SU-DHL-6 (cell line): ENCODE measurements at regions not wholly inside any gene's neighbourhood (a gene's known extent, or its start where the extent isn't known, plus 50 kb on each side); places are given as distances from the start of the nearest gene placed in this dataset.
A peak's percentile ranks its signal among the peaks of the same experiment; 100 is the strongest.

Experiments used
- H2AFZ ChIP-seq: fragments of 200-600 bp; sonication (generic); 2 replicates; pipeline ENCODE4 v1.6.1; 2014; ENCODE audit warnings: low read depth, mild to moderate bottlenecking, moderate library complexity, mixed read lengths, antibody characterized with exemption, low read length; ENCODE audit not compliant: severe bottlenecking
- H3F3A ChIP-seq: fragments of 200-600 bp; shearing (Covaris generic); 2 replicates; pipeline ENCODE4 v1.6.0; 2016; ENCODE audit warnings: antibody characterized with exemption, mild to moderate bottlenecking; ENCODE audit not compliant: insufficient read depth
- H3K27ac ChIP-seq: fragments of 200-600 bp; sonication (generic); 2 replicates; pipeline ENCODE4 v1.5.1; 2016; ENCODE audit warnings: low read depth, mild to moderate bottlenecking, low read length, moderate library complexity, mixed read lengths
- H3K27me3 ChIP-seq: fragments of 200-600 bp; sonication (generic), shearing (Covaris generic); 2 replicates; pipeline ENCODE4 v1.6.0; 2014; ENCODE audit warnings: mild to moderate bottlenecking, low read length
- H3K36me3 ChIP-seq: fragments of 200-600 bp; sonication (generic); 2 replicates; pipeline ENCODE4 v1.6.1; 2014; ENCODE audit warnings: mild to moderate bottlenecking, low read length, mixed read lengths
- H3K4me2 ChIP-seq: fragments of 300-600, 200-600 bp; shearing (Covaris generic), sonication (generic); 2 replicates; pipeline ENCODE4 v1.6.0; 2014; ENCODE audit warnings: low read length, low read depth, mild to moderate bottlenecking; ENCODE audit not compliant: poor library complexity, severe bottlenecking
- H3K4me3 ChIP-seq: fragments of 200-600 bp; sonication (generic); 2 replicates; pipeline ENCODE4 v1.5.1; 2014; ENCODE audit warnings: antibody characterized with exemption, low read length, mild to moderate bottlenecking, mixed read lengths; ENCODE audit not compliant: insufficient read depth, poor library complexity, severe bottlenecking
- H3K79me2 ChIP-seq: fragments of 200-600 bp; sonication (generic); 2 replicates; pipeline ENCODE4 v1.6.1; 2014; ENCODE audit warnings: mild to moderate bottlenecking, low read length, moderate library complexity; ENCODE audit not compliant: insufficient read depth
- H3K9ac ChIP-seq: fragments of 200-600 bp; sonication (generic); 2 replicates; pipeline ENCODE4 v1.7.0; 2014; ENCODE audit warnings: mild to moderate bottlenecking, low read length
- H3K9me2 ChIP-seq: fragments of 200-600 bp; sonication (generic); replicated peaks from 2 replicates; pipeline ENCODE4 v1.6.1; 2014; ENCODE audit warnings: low read length; ENCODE audit not compliant: insufficient read depth
- H3K9me3 ChIP-seq: fragments of 200-600 bp; sonication (generic); 2 replicates; pipeline ENCODE4 v1.6.1; 2014; ENCODE audit warnings: low read length, mixed read lengths; ENCODE audit not compliant: insufficient read depth
- H4K20me1 ChIP-seq: fragments of 200-600 bp; sonication (generic); 2 replicates; pipeline ENCODE4 v1.6.1; 2014; ENCODE audit warnings: low read depth, mild to moderate bottlenecking, antibody characterized with exemption, low read length, moderate library complexity, mixed read lengths
- EZH2phosphoT487 ChIP-seq: fragments of 200-600 bp; sonication (generic), shearing (Covaris generic); conservative IDR thresholded peaks from 2 replicates; pipeline ENCODE4 v1.6.1; 2018; ENCODE audit warnings: mild to moderate bottlenecking, antibody characterized with exemption, low read length, moderate library complexity, mixed read lengths
- TF ChIP-seq, protein P1 (sequence below): fragments of 200-600 bp; sonication (generic); IDR thresholded peaks from one replicate; pipeline ENCODE4 v1.5.1; 2017; ENCODE audit warnings: antibody characterized with exemption, mild to moderate bottlenecking, low read length, moderate library complexity; ENCODE audit not compliant: insufficient read depth, poor library complexity, severe bottlenecking

- Histone ChIP-seq H3F3A (peaks cover 10% of the 10 kb centered on the region), H4K20me1 (no peaks in the 10 kb centered on the region), H3K27ac (no peak overlapping the region), H3K9me2 (no peaks in the 10 kb centered on the region), H3K79me2 (no peaks in the 10 kb centered on the region), H3K36me3 (no peaks in the 10 kb centered on the region), H3K4me2 (no peak overlapping the region), H3K27me3 (no peaks in the 10 kb centered on the region), H3K4me3 (no peak overlapping the region), H3K9me3 (no peaks in the 10 kb centered on the region), H3K9ac (no peak overlapping the region), H2AFZ (no peak overlapping the region)
- no peak for TF ChIP-seq EZH2phosphoT487
- TF ChIP-seq, protein P1, sequence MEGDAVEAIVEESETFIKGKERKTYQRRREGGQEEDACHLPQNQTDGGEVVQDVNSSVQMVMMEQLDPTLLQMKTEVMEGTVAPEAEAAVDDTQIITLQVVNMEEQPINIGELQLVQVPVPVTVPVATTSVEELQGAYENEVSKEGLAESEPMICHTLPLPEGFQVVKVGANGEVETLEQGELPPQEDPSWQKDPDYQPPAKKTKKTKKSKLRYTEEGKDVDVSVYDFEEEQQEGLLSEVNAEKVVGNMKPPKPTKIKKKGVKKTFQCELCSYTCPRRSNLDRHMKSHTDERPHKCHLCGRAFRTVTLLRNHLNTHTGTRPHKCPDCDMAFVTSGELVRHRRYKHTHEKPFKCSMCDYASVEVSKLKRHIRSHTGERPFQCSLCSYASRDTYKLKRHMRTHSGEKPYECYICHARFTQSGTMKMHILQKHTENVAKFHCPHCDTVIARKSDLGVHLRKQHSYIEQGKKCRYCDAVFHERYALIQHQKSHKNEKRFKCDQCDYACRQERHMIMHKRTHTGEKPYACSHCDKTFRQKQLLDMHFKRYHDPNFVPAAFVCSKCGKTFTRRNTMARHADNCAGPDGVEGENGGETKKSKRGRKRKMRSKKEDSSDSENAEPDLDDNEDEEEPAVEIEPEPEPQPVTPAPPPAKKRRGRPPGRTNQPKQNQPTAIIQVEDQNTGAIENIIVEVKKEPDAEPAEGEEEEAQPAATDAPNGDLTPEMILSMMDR, result no peak
These were observed 114.9 kb upstream of the AFF2 start for GRCh38 chrX:148385471-148385870.

- no peaks in the 10 kb centered on the region for H3K9me3 ChIP-seq
- no peak overlapping the region for H2AFZ ChIP-seq
- H3K9me2 ChIP-seq, result no peaks in the 10 kb centered on the region
- no peak overlapping the region for H3K9ac ChIP-seq
- no peak for TF ChIP-seq EZH2phosphoT487
- TF ChIP-seq, protein P1, result no peak
- no peaks in the 10 kb centered on the region for H4K20me1 ChIP-seq
- no peak overlapping the region for H3K4me3 ChIP-seq
- no peaks in the 10 kb centered on the region for H3K27me3 ChIP-seq
- H3K36me3 ChIP-seq, result no peaks in the 10 kb centered on the region
- H3K4me2 ChIP-seq, result peak overlapping the region; percentile 68
- no peaks in the 10 kb centered on the region for H3K79me2 ChIP-seq
- H3F3A ChIP-seq, result no peaks in the 10 kb centered on the region
- H3K27ac ChIP-seq, result peak overlapping the region; percentile 51
These were observed 110.8 kb upstream of the AFF2 start for GRCh38 chrX:148389629-148390028.

- Histone ChIP-seq H3K27ac (no peak overlapping the region), H3K36me3 (no peaks in the 10 kb centered on the region), H3K9ac (no peak overlapping the region), H3K9me2 (no peaks in the 10 kb centered on the region), H2AFZ (no peak overlapping the region), H3K79me2 (no peaks in the 10 kb centered on the region), H3K4me2 (no peak overlapping the region), H4K20me1 (no peaks in the 10 kb centered on the region), H3K27me3 (no peaks in the 10 kb centered on the region), H3F3A (no peaks in the 10 kb centered on the region), H3K9me3 (no peaks in the 10 kb centered on the region), H3K4me3 (no peak overlapping the region)
- TF ChIP-seq, protein P1, result no peak
- TF ChIP-seq EZH2phosphoT487, result no peak
These were observed 88.4 kb upstream of the AFF2 start for GRCh38 chrX:148412006-148412405.

DNA sequence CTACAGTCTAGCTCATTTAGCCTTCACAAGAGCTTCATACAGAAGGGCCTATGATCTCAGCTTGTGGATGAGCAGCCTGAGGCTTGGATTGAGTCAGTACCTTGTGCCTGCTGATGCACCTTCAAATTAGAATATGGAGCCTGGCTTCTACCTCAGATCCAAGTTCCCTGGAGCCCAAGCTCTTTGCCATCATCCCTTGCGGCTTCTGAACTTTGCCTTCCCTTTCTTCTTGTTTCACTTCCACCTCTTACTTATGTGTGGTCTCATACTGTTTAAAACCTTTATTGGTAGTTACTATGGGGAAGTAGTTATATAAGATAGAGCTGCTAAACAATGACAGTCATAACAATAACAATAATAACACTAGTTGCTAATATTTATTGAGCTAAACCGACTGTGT is 84.3 kb upstream of the AFF2 start:
- Histone ChIP-seq H4K20me1 (no peaks in the 10 kb centered on the region), H3K9me3 (no peaks in the 10 kb centered on the region), H3K4me2 (peak overlapping the region; percentile 20), H3K36me3 (no peaks in the 10 kb centered on the region), H3K9me2 (no peaks in the 10 kb centered on the region), H3K27ac (no peak overlapping the region), H3F3A (no peaks in the 10 kb centered on the region), H3K79me2 (no peaks in the 10 kb centered on the region), H2AFZ (no peak overlapping the region), H3K4me3 (no peak overlapping the region), H3K27me3 (no peaks in the 10 kb centered on the region), H3K9ac (no peak overlapping the region)
- no peak for TF ChIP-seq EZH2phosphoT487
- TF ChIP-seq, protein P1, result no peak
